Activated CD8-positive, alpha-beta T cell treated with anti-CD3 and anti-CD28 coated beads, Interleukin-2, amount 10 ng/mL, durations not matched to agents 7 days and 5 days (primary cell): ENCODE measurements at regions not wholly inside any gene's neighbourhood (a gene's known extent, or its start where the extent isn't known, plus 50 kb on each side); places are given as distances from the start of the nearest gene placed in this dataset.
"Not testable (repeated sequence)": the region's sequence is repeated elsewhere in the genome, so short reads cannot be mapped to it uniquely, and the experiment has no call there.

ENCODE experiments used
- ATAC-seq: fragments of 150-1000 bp; cut with Tn5 transposase; one replicate; pipeline ENCODE4 v1.10.0; 2021; ENCODE audit warnings: moderate library complexity
- CTCF ChIA-PET: fragments of 350-600 bp; sonication (Branson Sonifier 250); formaldehyde crosslinking; loops from one replicate; lab custom pipeline; 2021; ENCODE audit warnings: antibody characterized with exemption; lab: Charles Lee
- POLR2A ChIA-PET: fragments of 350-600 bp; sonication (Branson Sonifier 250); formaldehyde crosslinking; loops from one replicate; lab custom pipeline; 2021; ENCODE audit warnings: antibody characterized with exemption; lab: Charles Lee
- DNase-seq: peaks from one replicate; pipeline ENCODE4 v3.0.0-alpha.2; 2020
- H3K27ac Mint-ChIP-seq: one replicate; pipeline ENCODE4 v1.8.0; 2021; ENCODE audit warnings: mild to moderate bottlenecking, mixed read lengths
- H3K27me3 Mint-ChIP-seq: one replicate; pipeline ENCODE4 v1.8.0; 2021; ENCODE audit warnings: low read depth, mixed read lengths
- H3K36me3 Mint-ChIP-seq: one replicate; pipeline ENCODE4 v1.8.0; 2021; ENCODE audit warnings: low read depth, mixed read lengths
- H3K4me1 Mint-ChIP-seq: one replicate; pipeline ENCODE4 v1.8.0; 2021; ENCODE audit warnings: low read depth, mixed read lengths
- H3K4me3 Mint-ChIP-seq: one replicate; pipeline ENCODE4 v1.8.0; 2021; ENCODE audit warnings: mild to moderate bottlenecking, mixed read lengths
- H3K9me3 Mint-ChIP-seq: one replicate; pipeline ENCODE4 v1.8.0; 2022; ENCODE audit warnings: mixed read lengths; ENCODE audit not compliant: insufficient read depth

- Mint-ChIP-seq H3K27ac (no peak overlapping the region), H3K27me3 (no peaks in the 10 kb centered on the region), H3K4me1 (no peaks in the 10 kb centered on the region), H3K4me3 (no peak overlapping the region), H3K9me3 (no peaks in the 10 kb centered on the region), H3K36me3 (no peaks in the 10 kb centered on the region)
- POLR2A ChIA-PET = no interaction called here
- no peak for DNase-seq
- CTCF ChIA-PET = no interaction called here
- no peak for ATAC-seq
These were observed 54.9 kb upstream of the NLGN1 start for GRCh38 chr3:173342679-173343078.

- H3K27me3 Mint-ChIP-seq = no peaks in the 10 kb centered on the region
- H3K36me3 Mint-ChIP-seq = no peaks in the 10 kb centered on the region
- ChIA-PET POLR2A (no interaction called here), CTCF (no interaction called here)
- no peak for ATAC-seq
- H3K27ac Mint-ChIP-seq = no peak overlapping the region
- H3K4me3 Mint-ChIP-seq = no peak overlapping the region
- H3K9me3 Mint-ChIP-seq = no peaks in the 10 kb centered on the region
- no peak for DNase-seq
- no peaks in the 10 kb centered on the region for H3K4me1 Mint-ChIP-seq
These were observed 56.9 kb upstream of the NLGN1 start for GRCh38 chr3:173340626-173341025.

DNA sequence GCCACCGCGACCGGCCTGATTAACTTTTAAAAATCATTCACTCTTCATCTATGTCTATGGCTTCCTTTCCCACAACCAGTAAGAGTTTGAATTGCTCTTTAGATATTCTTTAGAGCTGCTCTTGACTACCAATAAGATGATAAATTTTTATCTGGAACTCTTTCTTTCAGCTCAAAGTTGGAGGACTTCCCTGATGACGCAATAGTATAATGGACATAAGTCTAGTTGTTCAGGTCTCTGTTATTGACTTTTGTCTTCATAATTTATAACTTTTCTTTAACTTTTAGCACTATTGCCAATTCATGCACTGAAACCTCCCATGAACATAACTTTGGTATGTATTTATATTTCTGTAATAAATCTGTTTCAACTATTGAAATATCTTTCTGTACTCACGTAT lies 61.3 kb upstream of the NLGN1 start:
- no peaks in the 10 kb centered on the region for H3K36me3 Mint-ChIP-seq
- no peaks in the 10 kb centered on the region for H3K4me1 Mint-ChIP-seq
- ATAC-seq = no peak
- H3K9me3 Mint-ChIP-seq = no peaks in the 10 kb centered on the region
- POLR2A ChIA-PET = no interaction called here
- H3K27ac Mint-ChIP-seq = no peak overlapping the region
- no peak for DNase-seq
- CTCF ChIA-PET = no interaction called here
- no peak overlapping the region for H3K4me3 Mint-ChIP-seq
- no peaks in the 10 kb centered on the region for H3K27me3 Mint-ChIP-seq

DNA sequence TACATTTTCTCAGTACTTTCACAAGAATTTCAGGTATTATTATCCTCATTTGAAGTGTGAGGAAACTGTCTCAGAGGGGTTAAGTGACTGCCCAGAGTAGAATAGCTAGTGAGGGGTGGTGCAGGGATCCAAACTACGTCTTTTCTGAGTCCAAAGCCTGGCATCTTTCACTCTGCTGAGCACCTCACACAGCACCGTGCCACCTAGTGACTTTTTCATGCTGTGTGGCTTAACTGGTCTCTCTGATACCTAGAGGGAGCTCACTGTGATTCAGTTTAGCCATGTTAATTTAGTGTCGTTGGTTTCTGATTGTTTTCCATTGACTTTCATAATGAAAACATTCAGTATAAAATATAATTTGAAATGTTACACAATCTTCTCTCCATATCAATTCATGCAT lies 91.4 kb upstream of the NLGN1 start:
- Mint-ChIP-seq H3K27ac (no peak overlapping the region), H3K4me3 (no peak overlapping the region), H3K36me3 (no peaks in the 10 kb centered on the region), H3K9me3 (no peaks in the 10 kb centered on the region), H3K27me3 (no peaks in the 10 kb centered on the region), H3K4me1 (no peaks in the 10 kb centered on the region)
- DNase-seq (no peak), ATAC-seq (no peak)
- CTCF ChIA-PET = no interaction called here
- POLR2A ChIA-PET = no interaction called here

- Mint-ChIP-seq H3K4me1 (no peaks in the 10 kb centered on the region), H3K36me3 (no peaks in the 10 kb centered on the region), H3K27ac (no peak overlapping the region), H3K9me3 (no peaks in the 10 kb centered on the region), H3K27me3 (no peaks in the 10 kb centered on the region), H3K4me3 (no peak overlapping the region)
- ChIA-PET CTCF (no interaction called here), POLR2A (no interaction called here)
- ATAC-seq (no peak), DNase-seq (no peak)
These were observed 93.3 kb upstream of the NLGN1 start for GRCh38 chr3:173304182-173304800.

DNA sequence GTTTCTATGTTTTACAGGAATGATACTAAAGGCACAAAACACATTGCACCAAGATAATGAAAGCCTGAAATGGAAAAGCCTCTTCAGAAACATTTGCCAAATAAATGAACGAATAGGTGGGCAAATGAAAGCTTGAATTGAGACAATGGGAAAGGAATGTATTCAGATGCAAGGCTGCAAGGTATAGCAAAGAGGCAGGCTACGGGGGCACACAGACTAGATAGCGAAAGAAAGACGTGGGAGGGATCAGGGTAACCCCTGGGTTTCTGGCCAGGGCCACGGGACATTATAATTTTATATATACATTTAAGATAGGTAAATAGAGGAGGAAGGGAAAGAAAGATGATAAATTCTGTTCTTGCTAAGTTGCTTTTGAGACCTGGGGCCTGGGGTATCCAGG lies 95.9 kb upstream of the NLGN1 start:
- Mint-ChIP-seq H3K4me3 (no peak overlapping the region), H3K27ac (no peak overlapping the region), H3K36me3 (no peaks in the 10 kb centered on the region), H3K4me1 (no peaks in the 10 kb centered on the region), H3K27me3 (no peaks in the 10 kb centered on the region), H3K9me3 (no peaks in the 10 kb centered on the region)
- ATAC-seq (no peak), DNase-seq (no peak)
- ChIA-PET POLR2A (no interaction called here), CTCF (no interaction called here)

- CTCF ChIA-PET = no interaction called here
- H3K27me3 Mint-ChIP-seq = no peaks in the 10 kb centered on the region
- POLR2A ChIA-PET = no interaction called here
- no peak overlapping the region for H3K27ac Mint-ChIP-seq
- DNase-seq (no peak), ATAC-seq (no peak)
- no peaks in the 10 kb centered on the region for H3K36me3 Mint-ChIP-seq
- H3K4me3 Mint-ChIP-seq = no peak overlapping the region
- H3K4me1 Mint-ChIP-seq = no peaks in the 10 kb centered on the region
- H3K9me3 Mint-ChIP-seq = no peaks in the 10 kb centered on the region
These were observed 108.5 kb upstream of the NLGN1 start for GRCh38 chr3:173289072-173289471.

DNA sequence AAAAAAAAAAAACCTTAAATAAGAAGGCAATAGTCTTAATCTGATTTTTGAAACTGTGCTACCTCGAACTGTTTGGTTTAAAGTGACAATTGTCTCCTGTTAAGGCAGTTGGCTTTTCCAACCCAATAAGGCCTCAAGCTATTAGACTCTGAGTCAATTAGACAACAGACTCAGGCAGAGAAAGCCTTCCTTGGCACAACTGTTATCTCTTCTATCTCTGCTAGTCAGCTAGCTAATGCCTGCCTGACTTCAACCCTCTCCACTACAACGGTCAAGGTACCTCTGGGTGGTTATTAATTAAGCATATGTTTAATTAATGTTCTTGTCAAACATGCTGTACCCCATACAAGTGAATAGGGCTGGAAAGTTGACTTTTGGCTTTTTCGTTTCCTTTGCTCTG lies 110.2 kb upstream of the NLGN1 start:
- POLR2A ChIA-PET = no interaction called here
- Mint-ChIP-seq H3K27ac (no peak overlapping the region), H3K4me3 (no peak overlapping the region), H3K9me3 (no peaks in the 10 kb centered on the region), H3K4me1 (no peaks in the 10 kb centered on the region), H3K36me3 (no peaks in the 10 kb centered on the region), H3K27me3 (no peaks in the 10 kb centered on the region)
- CTCF ChIA-PET = no interaction called here
- no peak for DNase-seq
- no peak for ATAC-seq

DNA sequence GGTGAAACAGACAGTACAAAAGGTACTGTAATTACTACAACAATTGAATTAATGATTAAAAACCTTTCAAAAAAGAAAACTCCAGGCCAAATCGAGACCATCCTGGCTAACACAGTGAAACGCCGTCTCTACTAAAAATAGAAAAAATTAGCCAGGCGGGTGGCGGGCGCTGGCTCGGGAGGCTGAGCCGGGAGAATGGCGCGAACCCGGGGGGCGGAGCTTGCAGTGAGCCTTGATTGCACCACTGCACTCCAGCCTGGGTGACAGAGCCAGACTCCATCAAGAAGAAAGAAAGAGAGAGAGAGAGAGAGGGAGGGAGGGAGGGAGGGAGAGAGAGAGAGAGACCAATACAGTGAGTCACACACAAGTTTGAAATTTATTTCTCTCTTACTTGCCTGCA lies 111.0 kb upstream of the NLGN1 start:
- H3K4me3 Mint-ChIP-seq = not testable (repeated sequence)

DNA sequence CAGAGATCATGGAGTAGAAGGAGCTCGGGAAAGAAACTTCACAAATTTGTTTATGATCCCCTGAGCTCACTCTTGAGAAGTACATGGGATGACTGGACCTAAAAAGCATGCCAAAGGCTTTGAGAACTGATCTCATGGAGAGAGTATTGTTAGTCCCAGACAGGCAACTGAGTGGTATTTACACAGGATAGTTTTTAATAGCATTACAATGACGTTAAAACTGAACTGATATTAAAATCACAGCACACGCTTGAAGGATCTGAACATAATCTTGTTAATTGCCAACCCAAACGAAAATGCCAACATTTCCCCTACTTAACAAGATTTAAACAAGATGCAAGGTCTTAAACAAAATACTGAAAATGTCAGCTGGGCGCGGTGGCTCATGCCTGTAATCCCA lies 113.2 kb upstream of the NLGN1 start:
- H3K4me1 Mint-ChIP-seq = no peaks in the 10 kb centered on the region
- POLR2A ChIA-PET = no interaction called here
- H3K36me3 Mint-ChIP-seq = no peaks in the 10 kb centered on the region
- ATAC-seq (no peak), DNase-seq (no peak)
- CTCF ChIA-PET = no interaction called here
- H3K27me3 Mint-ChIP-seq = no peaks in the 10 kb centered on the region
- H3K4me3 Mint-ChIP-seq = no peak overlapping the region
- no peak overlapping the region for H3K27ac Mint-ChIP-seq
- H3K9me3 Mint-ChIP-seq = no peaks in the 10 kb centered on the region

More for the DNA sequence above, 111.0 kb upstream of the NLGN1 start:
- H3K27ac Mint-ChIP-seq, CTCF ChIA-PET, H3K36me3 Mint-ChIP-seq, ATAC-seq, DNase-seq, H3K9me3 Mint-ChIP-seq, H3K4me1 Mint-ChIP-seq, POLR2A ChIA-PET, H3K27me3 Mint-ChIP-seq: not testable (repeated sequence)

- no peak for ATAC-seq
- H3K27me3 Mint-ChIP-seq = no peaks in the 10 kb centered on the region
- H3K36me3 Mint-ChIP-seq = no peaks in the 10 kb centered on the region
- H3K4me1 Mint-ChIP-seq = no peaks in the 10 kb centered on the region
- POLR2A ChIA-PET = no interaction called here
- DNase-seq = no peak
- H3K9me3 Mint-ChIP-seq = no peaks in the 10 kb centered on the region
- no peak overlapping the region for H3K27ac Mint-ChIP-seq
- CTCF ChIA-PET = no interaction called here
- no peak overlapping the region for H3K4me3 Mint-ChIP-seq
These were observed 121.8 kb upstream of the NLGN1 start for GRCh38 chr3:173275740-173276139.

GRCh38 chr3:173273838-173274237 lies 123.7 kb upstream of the NLGN1 start:
- no peak overlapping the region for H3K4me3 Mint-ChIP-seq
- ATAC-seq (no peak), DNase-seq (no peak)
- H3K4me1 Mint-ChIP-seq = no peaks in the 10 kb centered on the region
- H3K36me3 Mint-ChIP-seq = no peaks in the 10 kb centered on the region
- H3K27me3 Mint-ChIP-seq = no peaks in the 10 kb centered on the region
- POLR2A ChIA-PET = interaction anchor here (0.6 kb wide), 1 partner anchor 21 kb away, joined by 3 read pairs; no protein-coding TSS in a partner anchor
- H3K27ac Mint-ChIP-seq = no peak overlapping the region
- CTCF ChIA-PET = no interaction called here
- no peaks in the 10 kb centered on the region for H3K9me3 Mint-ChIP-seq

DNA sequence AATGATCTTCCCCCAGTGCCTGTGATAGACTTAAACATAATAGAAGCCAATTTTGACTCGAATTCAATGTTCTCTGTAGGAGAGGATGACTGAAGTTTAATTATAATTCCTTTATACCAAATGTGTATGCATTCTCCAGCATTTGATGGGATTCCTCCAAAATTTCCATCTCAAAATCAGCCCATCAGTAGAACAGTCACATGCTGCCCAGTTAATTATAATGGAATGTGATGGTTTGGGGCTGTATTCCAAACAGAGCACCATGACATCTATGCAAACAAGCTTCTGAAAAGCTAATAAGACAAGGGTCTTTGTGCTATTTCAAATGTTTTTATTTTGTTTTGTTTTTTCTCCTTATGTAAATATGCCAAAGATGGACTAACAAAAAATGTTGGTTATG lies 127.7 kb upstream of the SPATA16 start:
- no peak overlapping the region for H3K4me3 Mint-ChIP-seq
- H3K27ac Mint-ChIP-seq = no peak overlapping the region
- ATAC-seq = no peak

More for the DNA sequence above, 127.7 kb upstream of the SPATA16 start:
- DNase-seq = no peak
- no peaks in the 10 kb centered on the region for H3K27me3 Mint-ChIP-seq
- H3K36me3 Mint-ChIP-seq = no peaks in the 10 kb centered on the region
- no peaks in the 10 kb centered on the region for H3K4me1 Mint-ChIP-seq
- H3K9me3 Mint-ChIP-seq = no peaks in the 10 kb centered on the region
- ChIA-PET POLR2A (no interaction called here), CTCF (no interaction called here)
